Right renal pelvis (tissue), 4 donors: ENCODE measurements at regions not wholly inside any gene's neighbourhood (a gene's known extent, or its start where the extent isn't known, plus 50 kb on each side); places are given as distances from the start of the nearest gene placed in this dataset.

Experiments
- DNase-seq, 4 donors: peaks; one replicate each; pipeline ENCODE4 v3.0.0-alpha.2; 2013; ENCODE audit warnings: low read depth in 4 of 4, low spot score in 3 of 4, missing footprints in 1 of 4

DNA sequence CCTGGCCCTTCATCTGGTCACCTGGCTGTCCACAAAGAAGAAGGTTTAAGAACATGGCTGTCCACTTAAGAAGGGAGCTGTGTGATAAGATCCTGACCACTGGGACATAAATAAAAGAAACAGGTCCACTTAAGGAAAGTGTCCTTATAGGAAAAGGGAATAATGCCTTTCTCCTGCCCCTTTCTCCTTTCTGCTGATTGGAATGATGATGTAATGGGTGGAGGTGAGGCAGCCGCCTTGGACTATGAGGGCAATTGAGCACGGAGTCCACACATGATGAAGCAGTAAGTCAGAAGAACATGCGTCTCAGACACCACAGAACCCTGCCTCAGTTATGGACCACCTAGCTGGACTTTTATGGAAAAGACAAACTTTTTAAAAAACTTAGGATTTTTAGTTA, 401.1 kb downstream of the SHANK2 start:
- DNase-seq = no peak

DNA sequence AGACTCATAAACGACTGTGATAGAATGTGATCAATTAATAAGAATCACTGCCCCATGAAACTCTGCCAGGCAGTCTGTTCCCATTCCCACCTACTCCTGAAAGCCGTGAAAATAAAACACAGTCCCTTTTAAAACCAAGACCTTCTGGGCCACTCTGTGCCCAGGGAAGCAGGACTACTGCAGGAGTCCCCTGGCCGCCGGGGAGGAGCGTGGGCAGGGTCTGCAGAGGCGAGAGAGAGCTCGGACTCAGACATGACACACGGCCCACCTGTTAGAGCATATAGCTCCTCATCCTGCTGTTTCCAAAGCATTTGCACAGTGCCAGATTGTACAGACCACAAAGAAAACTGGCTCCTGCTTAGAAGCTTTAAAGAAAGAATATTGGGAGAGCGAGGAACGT, 400.5 kb downstream of the SHANK2 start:
- DNase-seq = no peak

DNA sequence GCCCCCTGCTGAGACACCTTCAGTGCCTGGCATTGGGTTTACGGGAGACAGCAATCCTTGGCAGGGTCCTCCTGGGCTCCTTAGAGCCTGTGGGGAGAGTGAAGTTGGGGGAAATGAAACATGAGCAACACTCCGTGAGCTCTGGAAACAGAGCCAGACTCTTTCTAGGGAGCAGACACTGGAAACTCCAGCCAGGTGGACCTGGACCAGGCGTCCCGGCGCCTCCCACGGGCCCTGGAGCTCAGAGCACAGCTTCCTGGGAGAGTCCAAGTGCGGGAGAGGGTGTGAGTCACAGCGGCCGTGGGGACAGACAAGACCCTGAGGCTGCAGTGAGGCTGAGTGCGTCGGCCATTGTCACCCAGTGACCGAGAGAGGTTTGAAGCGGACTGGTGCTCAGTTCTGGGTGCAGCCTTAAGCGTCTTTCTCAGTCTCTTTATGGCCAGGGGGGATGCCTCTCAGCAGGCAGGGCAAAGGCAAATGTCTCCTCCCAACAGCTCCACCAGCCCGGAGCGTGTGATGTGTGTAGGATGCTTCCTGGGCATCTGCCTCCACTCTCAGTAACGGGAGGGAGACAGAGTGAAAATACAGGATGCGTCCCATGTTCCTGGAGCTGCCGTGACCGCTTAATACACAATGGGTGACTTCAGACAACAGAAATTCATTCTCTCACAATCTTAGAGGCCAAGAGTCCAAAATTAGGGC, 399.2 kb downstream of the SHANK2 start:
- no peak for DNase-seq

DNA sequence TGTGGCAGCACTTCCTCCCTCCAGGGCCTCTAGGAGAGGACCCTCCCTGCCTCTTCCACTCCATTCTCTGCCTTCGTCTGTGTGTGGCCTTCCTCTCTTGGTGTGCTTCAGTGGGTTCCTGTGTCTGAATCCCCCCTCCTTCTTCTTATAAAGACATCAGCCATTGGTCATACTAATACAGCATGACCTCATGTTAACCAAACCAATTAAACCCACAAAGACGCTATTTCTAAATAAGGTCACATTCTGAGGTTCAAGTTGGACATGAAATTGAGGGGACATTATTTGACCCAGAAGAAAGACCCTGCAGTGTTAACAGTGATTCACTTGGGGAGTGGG, 398.6 kb downstream of the SHANK2 start:
- DNase-seq = no peak

DNA sequence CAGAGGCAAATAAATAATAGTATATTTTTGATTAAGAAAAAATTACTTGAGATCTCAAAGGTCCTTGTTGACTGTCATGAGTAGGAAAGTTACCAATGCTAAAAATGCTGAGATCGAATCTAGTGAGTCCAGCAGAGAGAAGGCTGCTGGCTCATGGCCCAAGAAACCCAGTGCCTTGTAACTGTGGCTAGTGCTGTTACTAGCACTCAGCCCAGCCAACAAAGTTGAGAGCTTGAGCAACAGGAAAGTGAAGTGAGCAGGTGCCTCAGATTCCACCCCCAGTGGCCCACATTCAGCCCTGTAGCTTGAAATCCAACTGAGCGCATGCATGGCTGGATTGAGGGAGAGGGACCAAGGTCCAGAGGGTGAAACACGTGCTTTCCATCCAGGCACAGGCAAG, 398.2 kb downstream of the SHANK2 start:
- DNase-seq = no peak

DNA sequence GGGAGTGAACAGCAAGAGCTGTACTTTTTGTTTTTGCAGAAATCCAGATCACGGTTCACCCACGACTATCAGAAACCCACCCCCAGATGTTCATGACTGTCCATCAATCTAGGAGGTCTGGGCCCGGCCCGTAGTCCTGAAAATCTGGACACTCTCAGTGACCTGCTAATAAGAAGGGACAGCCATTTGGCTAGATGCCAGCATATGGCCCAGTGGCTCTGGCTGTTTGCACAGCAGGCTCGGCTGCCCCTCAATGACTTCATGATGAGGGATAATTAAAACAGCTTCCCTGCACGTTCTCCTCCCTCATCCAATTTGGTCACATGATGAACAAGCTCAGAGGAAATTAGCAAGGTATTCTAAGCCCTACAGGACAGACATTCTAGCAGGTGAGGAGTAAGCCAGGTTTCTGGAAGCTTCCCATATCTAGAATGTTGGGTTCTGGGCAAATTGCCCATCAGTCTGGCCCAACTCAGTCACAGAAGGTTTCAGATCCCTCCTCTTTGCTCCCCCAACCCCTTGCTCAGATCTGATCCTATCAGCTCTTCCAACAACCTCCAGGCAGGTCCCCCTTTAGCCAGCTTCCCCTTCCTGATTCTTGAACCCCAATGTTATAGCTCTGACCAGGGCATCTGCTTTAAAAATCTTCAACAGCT, 397.3 kb downstream of the SHANK2 start:
- DNase-seq = peak; percentile 12 to 63 (median 37)

DNA sequence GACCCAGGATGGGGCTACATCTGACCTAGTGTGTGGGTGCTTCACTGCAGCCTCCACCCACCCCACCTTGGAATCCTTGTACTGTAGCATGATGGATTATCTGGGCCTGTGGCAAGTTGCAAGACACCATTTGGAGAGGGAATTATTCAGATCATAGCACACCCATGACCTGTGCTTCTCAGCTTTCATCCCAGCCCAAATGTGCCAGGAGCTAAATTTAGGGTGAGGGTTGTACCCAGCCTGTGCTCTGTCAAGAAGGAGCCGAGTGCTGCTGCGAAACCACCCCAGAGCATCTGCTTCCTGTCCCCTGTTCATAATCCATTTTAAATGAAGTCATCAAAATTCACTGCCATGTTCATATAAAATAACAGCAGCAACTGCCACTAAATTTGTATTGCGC, 394.5 kb downstream of the SHANK2 start:
- no peak for DNase-seq

DNA sequence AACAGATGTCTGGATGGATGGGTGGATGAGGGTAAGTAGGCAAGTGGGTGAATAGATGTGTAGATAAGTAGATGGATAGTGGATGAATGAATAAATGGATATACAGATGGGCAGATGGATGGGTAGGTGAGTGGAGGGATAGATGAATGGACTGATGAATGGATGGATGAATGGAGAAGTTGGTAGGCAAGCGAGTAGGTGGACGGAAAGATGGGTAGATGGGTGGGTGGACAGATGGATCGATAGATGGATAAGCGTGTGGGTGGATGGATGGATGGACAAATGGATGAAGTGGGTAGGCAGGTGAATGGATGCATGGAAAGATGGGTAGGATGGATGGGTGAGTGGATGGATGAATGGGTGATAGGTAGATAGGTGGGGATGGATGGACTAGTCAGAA, 393.2 kb downstream of the SHANK2 start:
- no peak for DNase-seq

DNA sequence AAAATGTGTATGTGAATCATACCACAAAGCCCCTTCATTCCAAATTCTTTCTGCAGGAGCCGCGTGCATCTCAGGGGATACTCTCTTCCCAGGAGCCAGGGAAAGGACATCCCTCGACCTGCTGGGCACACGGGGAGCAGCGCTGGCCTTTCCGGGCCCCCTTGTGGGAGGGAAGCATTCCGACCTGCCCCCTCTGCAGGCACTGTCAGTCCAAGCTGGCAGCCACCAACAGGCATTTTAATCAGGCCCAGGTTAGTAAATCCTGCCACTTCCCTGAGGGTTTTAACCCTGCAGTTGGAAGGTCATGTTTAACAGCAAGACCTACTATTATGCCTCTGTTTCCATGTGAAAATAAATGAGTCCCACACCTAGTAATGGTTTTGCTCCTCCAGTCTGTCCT, 391.5 kb downstream of the SHANK2 start:
- no peak for DNase-seq

DNA sequence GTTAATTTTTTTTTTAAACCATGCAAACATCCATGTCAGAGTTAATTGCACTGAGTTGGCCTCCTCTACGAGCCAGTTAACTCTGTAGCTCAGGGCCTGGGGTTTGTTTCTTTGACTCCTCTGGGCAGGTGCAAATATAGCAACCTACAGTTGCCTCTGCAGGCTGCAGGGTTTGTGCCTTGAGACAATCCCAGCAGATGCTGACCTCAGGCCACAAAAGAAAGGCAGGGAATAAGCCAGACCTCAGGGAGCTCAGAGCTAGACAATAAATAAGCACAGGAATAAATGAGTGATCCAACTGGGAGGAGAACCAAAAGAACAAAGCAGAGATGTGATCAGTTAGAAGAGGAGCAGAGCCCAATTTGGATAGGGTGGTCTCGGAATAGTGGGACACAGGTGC, 390.8 kb downstream of the SHANK2 start:
- DNase-seq = no peak

DNA sequence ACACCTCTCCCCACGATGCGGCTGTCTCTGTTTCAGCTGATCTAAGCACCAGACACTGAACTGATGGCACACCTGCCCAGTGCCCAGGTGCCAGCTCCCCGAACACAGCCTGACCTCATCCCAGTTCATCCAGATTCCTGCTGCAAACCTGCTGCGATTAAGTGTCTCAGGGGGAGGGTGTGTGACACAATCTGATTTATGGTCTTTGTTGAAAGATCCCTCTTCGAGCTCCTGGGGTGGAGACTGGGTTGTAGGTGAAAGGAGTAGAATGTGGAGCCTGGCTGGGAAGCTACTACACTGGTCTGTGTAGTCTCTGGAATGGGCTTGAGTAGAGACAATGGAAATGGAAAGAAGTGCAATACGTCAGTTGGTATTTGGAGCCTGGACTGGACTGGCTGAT, 390.3 kb downstream of the SHANK2 start:
- no peak for DNase-seq

DNA sequence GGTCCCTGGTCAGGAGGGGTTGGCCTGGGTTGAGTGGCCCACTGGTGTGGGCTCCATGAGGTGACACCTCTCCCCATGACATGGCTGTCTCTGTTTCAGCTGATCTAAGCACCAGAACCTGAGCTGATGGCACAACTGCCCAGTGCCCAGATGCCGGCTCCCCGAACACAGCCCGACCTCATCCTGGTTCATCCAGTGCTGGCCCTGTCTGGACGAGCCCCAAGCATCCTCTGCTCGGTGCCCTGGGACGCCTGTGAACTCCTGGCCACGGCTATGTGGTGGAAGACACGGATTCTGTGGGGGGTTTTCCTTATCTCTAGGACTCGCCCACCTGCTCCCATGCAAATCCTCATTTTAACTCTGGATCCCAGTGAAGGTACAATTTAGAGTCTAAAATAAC, 389.2 kb downstream of the SHANK2 start:
- no peak for DNase-seq

DNA sequence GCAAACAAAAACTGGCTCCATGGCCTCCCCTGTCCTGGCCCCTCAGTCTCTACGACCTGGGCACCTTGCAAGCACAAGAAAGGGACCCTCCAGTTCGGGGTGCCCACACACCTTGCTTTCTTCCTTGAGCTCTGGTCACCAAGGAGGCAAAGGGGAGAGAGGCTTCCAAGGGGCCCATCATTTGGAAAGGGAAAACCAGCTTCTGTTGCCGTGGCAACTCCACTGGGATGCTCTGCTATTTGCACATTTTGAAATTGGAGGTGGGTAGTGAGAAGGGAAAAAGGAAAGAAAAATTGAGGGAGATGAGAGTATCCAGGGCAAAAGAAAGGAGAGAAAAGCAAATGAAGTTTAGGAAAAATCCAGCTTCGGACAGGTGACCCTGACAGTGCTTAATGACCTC, 388.4 kb downstream of the SHANK2 start:
- DNase-seq = no peak

DNA sequence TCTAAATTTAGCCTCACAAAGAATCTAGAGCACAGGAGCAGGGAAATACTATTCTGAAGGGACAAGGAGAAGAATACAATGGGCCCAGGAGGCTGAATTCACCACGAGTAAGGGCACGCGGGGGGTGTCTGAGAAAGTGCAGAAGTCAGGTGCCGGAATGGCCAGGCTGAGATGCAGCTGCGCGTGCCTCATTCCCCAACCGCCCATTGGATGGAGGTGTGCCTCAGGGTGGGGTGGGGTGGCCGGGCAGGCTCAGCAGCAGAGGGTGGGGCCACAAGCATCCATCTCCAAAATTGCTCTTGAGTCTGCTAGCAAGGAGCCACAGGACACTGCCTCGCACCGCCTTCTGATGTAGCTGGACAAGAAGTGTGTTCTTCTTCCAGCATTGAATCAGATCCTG, 387.0 kb downstream of the SHANK2 start:
- no peak for DNase-seq

DNA sequence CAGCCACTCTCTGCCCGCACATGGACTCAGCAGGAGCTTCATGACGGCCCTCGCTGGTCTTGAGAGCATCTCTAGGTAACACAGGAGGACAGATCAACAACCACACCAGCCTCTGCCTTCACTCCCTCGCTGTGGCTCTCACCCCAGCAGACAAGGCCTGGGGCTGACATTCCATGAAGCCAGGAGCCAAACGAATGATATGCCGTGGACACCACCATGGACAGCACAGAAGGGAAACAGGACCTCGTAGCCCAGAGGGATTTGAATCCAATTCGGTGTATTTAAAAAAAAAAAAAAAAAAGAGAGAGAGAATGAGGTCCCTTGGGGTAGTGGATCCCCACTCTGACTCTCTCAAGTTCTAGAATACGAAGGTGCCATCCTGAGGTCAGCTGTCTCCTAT, 385.5 kb downstream of the SHANK2 start:
- DNase-seq = no peak

DNA sequence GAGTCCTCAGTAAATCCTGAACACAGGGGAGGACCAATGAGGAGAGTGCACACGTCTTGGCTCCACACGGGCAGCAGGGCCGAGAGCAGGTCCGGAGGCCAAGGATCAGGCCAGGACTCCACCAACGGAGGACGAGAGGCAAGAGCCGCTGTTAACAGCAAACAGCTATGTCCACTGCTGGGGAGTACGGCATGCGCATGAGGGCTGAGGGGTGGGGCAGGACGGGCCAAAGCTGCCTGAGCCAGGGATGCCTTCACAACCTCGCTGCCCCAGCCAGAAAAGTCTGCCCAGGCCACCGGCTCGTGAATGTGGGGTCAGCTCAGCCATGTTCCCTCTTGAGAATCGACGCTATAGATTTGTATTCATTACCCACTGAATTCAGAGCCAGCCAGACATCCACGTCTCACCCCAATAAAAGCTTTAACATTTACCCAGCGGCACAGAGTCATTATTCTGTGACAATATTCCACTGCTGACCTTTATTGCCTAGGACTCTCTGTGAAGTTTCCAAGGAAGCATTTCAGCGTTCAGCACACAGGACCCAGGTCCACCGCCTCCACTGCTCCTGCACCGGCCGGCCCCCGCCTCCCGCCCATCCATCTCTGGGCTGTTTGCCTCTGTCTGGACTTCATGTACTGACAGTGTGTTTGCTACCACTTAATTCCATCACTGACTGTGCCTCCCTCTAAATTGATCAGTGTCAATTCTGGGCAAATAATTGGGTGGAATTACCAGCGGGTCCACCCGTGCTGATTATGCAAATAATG, 384.9 kb downstream of the SHANK2 start:
- DNase-seq = no peak

DNA sequence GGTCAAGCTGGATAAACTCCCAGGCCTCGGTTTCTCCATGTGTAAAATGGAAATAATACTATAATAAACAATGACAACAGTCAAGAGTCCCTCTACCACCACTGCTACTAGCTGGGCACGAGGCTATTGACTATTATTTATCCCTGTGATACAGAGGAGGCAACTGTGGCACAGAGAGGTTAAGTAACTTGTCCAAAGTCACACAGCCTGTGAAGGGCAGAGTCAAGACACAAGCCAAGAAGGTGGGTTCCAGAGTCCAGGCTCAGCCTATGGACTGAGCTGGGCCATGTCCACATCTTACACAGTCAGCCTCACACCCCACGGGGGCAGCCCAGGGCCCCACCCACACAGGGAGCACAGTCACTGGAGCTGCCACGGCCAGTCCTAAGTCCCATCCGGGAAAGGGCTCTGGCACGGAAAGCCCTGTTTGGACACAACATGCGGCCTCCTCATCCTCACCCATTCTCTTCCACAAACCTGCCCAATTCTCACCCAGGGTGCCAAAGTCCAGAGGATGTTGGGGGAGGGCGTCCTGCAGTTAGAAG, 384.0 kb downstream of the SHANK2 start:
- no peak for DNase-seq

DNA sequence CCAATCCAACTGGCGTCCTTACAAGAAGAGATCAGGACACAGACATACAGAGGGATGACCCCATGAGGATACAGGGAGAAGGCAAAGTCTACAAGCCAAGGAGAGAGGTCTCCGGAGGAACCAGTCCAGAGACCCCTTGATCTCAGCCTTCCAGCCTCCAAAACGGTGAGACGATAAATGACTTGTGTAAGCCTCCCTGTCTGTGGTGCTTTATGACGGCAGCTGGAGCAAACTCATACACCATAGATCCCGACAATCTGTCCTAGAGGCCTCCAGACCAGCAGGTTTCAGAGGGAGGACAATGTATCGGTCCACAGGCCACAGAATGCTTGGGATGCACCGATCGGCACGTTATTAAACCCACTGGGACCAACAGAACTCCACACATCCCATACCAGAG, 383.3 kb downstream of the SHANK2 start:
- DNase-seq = no peak

DNA sequence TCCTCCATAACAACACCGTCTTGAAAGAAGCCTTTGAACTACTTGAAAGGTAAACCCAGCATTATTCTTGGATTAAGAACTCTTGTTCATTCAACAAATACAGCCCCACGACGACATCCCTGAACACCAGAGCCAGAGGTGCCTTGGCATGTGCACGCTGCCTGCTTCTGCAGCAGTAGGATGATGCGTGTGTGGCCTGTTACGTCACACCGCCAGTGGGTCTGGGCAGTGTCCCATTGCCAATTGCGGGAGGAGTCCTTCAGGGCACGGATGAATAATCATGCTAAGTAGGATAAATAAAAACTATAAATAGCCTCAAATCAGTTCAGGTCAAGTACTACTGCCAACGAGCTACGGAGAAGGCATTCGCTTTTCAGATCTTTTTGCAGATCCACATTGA, 380.5 kb downstream of the SHANK2 start:
- no peak for DNase-seq

DNA sequence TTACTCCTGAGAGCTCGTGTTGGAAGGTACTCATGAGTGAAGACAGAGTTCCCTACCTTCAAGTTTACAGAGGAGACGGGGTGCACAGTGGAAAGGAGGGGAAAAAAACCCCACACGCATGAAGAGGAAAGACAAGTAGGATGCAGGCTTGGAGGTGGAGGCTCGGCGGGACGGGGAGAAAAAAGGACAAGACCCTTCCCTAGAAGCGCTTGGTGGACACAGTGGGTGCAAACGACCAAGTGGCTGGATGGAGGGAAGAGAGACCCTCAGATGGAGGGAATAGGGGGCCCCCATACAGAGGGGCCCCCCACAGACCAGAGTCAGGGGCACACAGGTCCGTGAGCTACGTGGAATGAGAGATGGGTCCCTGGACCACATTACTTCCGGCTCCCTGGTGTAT, 380.1 kb downstream of the SHANK2 start:
- DNase-seq = no peak

DNA sequence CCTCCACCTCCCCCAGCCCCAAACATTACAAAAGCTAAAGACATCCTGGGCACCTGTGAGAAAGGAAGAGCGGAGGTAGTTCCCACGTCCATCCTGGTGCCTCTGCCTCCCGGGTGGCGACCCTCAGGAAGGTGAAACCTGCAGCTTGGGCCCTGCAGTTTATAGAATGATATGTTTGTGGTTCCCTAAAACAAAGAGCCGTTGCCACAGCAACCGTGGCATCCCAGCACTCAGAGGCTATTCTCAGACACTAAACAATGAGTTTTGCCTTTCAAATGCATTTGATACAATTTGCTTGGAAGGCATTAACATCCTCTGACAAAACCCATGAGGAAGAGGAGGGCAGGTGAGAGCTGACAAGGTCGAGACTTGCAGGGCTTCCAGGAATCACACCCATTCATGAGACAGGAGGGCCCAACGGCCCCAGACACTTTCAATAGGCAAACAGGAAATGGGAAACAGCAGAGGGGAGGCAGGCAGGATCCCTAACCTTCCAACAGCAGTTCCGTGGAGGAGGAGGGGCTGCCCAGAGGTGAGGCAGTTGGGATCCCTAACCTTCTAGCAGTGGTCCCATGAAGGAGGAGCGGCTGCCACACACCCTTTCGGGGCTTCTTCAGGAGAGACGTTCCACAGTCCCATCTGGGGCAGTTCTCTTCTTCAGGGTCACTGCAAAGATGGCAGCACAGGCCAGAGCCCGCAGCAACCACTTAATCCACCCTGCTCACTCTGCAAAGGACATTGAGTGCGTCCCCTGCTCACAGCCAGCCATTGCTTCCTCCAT, 379.2 kb downstream of the SHANK2 start:
- DNase-seq = no peak
